8988T (cell line): ENCODE measurements at regions not wholly inside any gene's neighbourhood (a gene's known extent, or its start where the extent isn't known, plus 50 kb on each side); places are given as distances from the start of the nearest gene placed in this dataset.
"Not testable (repeated sequence)": the region's sequence is repeated elsewhere in the genome, so short reads cannot be mapped to it uniquely, and the experiment has no call there.

Source experiments
- DNase-seq: peaks from one replicate; pipeline ENCODE4 v3.0.0; 2011

GRCh38 chr9:110029429-110029955, 178.5 kb downstream of the C9orf152 start:
- DNase-seq: no peak

DNA sequence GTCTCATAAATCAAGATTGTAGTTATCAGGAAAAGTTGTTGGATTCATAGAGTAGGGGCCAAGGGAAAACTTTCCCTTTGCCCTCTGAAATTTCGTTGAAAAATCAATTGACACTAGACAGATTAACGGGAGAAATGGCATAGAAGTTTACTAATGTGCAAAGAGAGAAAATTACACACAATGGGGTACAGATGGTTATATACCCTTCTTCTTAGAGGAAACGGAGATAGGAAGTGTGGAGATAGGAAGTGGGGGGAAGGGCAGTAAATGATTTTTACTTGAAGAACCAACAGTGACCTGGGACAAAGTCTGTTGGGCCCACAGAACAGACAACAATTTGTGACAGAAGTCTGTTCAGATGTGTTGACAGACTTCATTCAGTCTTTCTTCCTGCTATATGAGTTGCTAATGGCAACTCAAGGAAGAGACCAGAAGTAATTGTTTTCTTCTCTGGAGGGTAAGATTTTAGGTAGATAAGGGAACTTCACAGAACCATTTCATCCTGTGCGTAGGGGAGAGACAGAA, 177.9 kb downstream of the C9orf152 start:
- no peak for DNase-seq

DNA sequence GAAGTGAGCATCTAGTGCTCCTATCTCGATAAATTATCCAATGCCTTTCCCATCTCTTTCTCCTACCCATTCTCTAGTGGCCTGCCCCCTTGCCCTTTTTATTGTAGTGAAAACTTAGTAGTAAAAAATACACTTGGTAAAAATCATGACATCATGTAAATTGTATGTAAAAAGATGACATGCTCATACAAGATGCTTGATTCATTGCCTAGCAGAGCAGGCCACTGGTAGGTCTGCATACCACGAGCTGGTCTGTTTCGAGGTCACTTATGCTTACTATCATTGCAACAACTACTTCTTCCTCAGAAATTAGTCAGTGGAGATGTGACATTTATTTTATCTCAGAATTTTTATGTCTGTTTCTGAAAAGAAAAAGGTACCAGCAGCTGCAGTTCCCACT, 177.3 kb downstream of the C9orf152 start:
- DNase-seq: no peak

DNA sequence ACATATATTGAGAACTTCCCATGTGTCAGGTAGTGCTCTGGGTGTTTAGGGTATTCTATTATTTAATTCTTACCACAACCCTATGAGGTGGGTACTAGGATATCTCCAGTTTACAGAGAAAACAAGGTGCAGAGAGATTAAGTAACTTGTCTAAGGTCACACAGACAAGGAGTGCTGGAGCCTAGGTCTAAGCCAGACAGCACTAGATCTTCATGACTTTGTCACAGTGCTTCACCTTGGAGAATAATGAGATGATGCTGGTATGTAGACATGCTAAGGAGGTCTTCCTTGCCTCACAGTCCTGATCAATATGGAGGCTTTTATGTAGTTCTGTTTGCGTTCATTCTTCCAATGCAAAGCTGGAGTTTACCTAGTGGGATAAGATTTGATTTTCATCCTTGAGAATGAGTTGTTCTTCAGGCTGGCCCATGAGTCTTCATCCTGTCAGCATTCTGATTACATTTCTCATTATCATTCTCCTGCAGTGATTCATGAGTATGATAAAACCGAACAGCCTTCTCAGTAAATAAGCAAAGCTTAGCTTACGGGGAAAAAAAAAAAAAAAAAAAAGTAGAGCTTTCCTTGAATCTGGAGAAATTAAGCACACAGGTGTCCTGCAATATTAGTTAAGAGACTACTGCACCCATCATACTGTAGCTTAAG, 176.3 kb downstream of the C9orf152 start:
- DNase-seq: no peak

- DNase-seq: not testable (repeated sequence)
Observed at GRCh38 chr9:110032532-110032931, 175.4 kb downstream of the C9orf152 start.

DNA sequence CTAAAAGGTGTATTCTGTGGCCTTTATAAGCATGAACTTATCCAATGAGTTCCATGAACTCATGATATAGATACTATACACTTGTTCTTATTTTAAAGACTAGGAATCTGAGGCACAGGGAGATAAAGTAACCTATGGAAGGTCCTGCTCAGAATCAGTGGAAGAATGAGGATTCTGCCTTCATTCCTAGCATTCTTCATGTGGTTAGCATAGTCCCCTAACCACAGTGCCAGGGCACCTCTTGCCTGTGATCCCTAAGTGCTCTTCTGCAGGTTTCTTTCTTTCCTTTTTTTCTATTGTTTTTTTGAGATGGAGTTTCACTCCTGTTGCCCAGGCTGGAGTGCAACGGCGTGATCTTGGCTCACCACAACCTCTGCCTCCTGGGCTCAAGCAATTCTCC, 174.1 kb downstream of the C9orf152 start:
- DNase-seq: no peak

DNA sequence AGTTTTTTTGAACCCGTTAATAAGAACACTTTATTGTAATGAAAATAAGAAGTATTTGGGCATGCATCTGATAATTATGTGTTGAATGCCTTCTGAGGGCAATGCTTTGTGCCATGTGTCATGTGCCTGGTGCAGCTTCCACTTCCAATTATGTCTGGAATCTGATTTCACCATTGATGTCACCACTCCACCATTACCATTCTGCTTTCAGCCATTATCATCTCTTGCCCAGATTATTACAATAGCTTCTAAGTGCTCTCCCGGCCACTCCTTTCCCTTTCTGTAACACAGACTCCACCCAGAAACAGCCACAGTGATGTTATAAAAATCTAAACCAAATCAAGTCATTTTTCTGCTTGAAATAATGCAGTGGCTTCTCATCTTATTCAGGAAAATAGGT, 171.7 kb downstream of the C9orf152 start:
- DNase-seq: no peak

DNA sequence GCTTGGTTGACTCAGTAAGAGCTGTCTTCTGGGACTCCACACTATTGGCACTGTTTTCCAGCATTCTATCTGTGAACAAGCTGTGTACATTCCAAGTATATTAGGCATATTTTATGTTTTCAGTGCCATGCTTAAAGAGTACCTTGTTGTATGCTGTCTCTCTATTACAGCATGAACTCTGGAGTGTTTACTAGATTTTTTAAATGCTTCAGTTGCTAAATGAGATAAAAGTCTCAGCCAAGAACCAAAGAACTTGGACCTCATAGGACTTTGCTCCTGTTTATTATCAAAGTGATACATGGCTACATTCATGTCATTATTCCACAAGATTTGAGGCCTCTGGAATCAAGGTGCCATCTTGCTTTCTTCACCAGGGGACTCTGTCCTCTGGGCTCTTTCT, 167.2 kb downstream of the C9orf152 start:
- no peak for DNase-seq

DNA sequence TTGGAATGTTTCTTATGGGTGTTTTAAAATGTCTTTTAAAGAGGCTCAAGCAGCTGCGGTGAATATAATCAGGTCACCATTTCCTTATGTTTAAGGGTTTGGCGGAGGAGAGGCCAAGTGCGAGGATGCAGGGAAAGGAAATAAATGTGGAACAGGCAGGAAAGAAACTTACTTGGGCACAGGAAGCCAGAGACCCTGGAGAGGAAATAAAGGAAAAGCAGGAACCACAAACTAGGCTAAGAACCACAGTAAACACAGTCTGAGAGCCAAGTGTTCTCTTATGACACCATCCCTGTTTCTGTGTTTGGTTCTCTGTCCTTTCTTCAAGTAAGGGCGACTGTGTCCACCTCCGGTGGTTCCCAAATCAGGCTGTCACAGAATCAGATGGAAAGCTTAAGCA, 166.5 kb downstream of the C9orf152 start:
- DNase-seq: no peak

GRCh38 chr9:110047232-110047954, 160.6 kb downstream of the C9orf152 start:
- DNase-seq: no peak

- DNase-seq: no peak
Observed at GRCh38 chr9:110047955-110048402, 160.0 kb downstream of the C9orf152 start.

GRCh38 chr9:110048403-110048975, 159.5 kb downstream of the C9orf152 start:
- no peak for DNase-seq

- no peak for DNase-seq
Observed at GRCh38 chr9:110048976-110049698, 158.8 kb downstream of the C9orf152 start.

GRCh38 chr9:110049699-110050450, 158.1 kb downstream of the C9orf152 start:
- no peak for DNase-seq

DNA sequence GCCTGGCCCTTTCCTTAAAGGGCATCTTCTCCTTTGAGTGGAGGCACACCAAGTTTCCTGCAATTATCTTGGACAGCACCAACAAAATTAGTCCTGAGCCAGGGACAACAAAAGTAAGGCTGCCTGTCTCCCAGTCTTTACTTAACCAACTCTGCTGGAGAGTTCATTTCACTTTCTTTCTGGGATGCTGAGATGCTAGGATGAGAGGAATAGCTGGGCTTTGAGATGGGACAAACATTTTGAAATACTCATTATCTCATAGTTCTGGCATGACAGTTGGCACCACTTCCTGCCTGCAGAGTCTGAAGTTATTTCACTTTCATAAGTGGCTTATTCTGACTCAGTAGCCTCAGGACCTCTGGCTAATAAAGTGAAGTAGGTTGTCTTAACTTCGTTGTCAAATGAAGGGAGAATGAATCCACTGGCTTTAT, 157.0 kb downstream of the C9orf152 start:
- no peak for DNase-seq

DNA sequence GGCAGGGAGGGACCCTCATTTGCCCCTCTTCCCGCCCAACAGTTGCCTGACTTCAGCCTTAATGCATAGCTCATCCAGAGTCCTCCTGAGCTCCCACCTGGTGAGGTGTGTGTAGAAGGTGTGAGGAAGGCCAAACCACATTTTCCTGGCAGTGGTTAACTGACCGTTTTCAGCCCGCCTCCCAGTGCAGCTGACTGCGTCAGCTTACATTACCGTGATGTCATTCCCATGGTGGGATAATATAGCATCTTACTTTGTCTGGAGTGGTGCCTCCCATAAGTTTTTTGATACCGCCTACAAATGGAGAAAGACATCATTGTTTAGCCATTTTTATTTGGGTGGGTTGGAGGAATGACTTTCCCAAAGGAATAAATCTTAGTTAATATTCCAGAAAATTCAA, 151.9 kb downstream of the C9orf152 start:
- no peak for DNase-seq

DNA sequence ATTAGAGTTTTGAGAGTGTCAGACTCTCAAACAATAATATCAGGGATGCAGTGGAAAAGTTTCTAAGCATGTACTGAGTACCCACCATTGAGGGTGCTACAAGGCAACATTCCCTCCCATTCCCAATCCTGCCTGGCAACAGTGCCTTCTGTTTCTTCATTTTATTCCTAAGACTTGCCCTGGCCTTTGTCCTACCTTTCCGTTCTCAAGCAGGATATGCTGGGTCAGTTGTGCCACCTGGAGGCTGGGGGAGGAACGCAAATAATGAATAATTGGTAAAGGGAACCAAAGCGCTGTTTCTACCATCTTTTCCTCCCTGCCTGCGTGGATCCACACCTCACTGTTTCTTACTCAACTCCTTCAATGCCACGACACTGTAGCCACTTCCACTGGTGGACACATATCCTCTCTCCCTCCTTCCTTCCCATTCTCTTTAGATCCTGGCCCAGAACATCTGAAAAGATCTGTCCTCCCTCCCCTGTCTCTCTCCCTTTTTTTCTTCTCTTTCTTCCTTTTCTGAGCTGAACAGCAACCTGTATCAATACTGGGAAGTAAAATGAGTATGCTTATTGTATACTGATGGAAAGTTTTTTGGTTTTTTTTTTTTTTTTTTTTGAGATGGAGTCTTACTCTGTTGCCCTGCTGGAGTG, 149.5 kb downstream of the C9orf152 start:
- peak; percentile 33 for DNase-seq

DNA sequence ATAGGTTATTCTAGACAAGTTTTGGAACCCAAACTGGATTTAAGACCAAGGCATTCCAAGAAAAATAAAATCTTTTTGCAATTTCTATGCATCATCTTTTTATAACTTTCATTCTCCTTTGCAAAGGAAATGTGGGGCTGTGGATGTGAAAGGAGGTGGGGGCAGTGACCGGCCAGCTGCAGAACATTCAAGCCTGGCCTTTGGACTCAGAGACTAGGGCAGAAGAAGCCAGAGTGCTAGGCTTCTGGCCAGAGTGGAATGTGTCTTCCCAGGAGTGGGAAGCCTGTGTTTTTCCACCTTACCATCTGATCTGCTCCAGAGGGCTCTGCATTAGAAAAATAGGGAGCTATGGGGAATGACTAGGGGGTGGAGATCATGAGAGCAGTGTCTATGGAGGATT, 148.5 kb downstream of the C9orf152 start:
- DNase-seq: no peak

DNA sequence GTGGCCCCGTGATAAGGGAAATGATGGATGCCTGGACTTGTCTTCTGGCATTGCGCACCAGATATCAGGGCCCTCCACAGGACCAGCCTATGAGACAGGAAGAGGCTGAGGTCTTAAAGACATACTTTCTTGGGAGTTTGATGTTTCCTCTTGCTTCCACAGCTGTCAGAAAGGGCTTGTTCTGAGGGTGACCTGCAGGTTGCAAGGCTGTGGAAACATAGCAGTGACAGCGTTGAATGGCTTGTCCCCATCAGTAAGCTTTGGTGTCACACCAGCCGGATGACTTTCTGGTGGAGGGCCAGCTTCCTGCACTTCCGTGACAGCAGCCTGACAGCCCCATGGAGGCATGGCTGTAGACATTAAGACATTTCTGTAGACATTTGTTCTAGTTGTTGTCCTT, 143.2 kb downstream of the C9orf152 start:
- no peak for DNase-seq

DNA sequence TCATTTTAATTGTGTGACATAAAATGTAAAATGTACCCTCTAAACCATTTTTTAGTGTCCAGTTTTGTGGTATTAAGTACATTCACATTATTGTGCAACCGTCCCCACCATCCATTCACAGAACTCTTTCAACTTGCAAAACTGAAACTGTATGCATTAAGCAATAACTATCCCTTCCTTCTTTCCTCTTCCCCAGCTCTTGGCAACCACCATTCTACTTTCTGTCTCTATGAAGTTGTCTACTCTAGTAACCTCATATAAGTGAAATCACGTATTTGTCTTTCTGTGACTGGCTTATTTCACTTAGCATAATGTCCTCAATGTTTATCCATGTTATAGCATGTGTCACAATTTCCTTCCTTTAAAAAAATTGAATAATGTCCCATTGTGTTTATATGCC, 142.4 kb downstream of the C9orf152 start:
- no peak for DNase-seq

DNA sequence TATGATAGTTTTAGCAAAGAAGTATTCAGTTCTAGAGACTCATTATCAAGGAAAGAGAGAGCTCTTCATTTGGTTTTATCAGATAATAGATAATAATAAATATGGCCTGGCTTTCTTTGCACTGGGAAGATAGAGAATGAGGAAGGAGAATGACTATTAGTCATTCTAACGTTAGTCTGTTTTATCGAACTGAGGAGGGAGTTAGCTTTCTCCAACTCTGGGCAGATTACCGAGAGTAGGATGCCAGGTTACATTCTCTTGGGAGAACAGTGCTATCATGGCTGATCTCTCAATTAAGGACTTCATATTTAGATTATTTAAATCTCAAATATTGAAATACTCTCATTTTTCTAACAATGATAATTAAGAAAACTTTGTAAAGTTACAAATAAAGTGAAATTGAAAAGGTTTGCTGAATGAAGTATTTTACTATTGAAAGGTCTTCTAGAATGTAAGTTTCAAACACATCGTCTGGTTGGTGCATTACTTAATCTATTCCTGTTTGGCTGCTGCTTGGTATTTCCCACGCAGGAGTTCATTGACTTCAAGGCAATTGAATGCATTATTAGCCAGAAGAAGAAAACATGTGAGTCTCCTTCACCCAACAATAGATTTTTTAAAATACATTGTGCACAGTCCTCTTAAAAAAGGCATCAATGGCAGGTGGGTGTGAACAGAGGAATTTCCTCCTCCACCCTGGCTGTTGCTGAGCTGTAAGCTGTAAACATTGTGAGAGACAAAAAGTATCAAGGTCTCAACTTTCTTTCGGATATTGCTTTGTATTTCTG, 140.8 kb downstream of the C9orf152 start:
- no peak for DNase-seq
